SK-N-MC (cell line): ENCODE measurements at regions not wholly inside any gene's neighbourhood (a gene's known extent, or its start where the extent isn't known, plus 50 kb on each side); places are given as distances from the start of the nearest gene placed in this dataset.

Experiments used
- EZH2 ChIP-seq: fragments of 200-600 bp; sonication (generic); IDR thresholded peaks from one replicate; pipeline ENCODE4 v1.6.1; 2017; ENCODE audit warnings: antibody characterized with exemption
- POLR2AphosphoS5 ChIP-seq: IDR thresholded peaks from 2 replicates; pipeline ENCODE4 v1.6.1; 2012; ENCODE audit warnings: mild to moderate bottlenecking, low read depth, low read length, borderline replicate concordance

DNA sequence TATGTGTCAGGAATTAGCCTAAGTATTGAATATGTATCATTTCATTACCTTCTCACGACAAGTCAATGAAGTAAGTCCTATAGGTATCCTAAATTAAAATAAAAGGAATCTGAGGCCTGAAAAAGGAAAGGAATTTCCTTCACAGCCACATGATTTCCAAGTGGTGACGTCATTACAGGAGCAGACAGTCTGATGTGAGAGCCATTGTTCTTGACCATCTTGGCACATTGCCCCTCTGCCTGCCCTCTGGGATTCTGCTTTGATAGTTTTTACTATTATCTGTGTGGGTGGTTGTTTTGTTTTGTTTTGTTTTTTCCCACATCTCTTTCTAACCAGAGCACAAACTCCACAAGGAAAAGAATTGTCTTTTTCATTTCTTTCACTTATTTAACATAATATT is 219.8 kb upstream of the UFL1 start:
- TF ChIP-seq EZH2: no peak
- no peak for TF ChIP-seq POLR2AphosphoS5
